Activated T-cell treated with anti-CD3 and anti-CD28 coated beads, Interleukin-2, amount 50 U/mL, for 24 hours (primary cell): ENCODE measurements at regions not wholly inside any gene's neighbourhood (a gene's known extent, or its start where the extent isn't known, plus 50 kb on each side); places are given as distances from the start of the nearest gene placed in this dataset.

ENCODE experiments used
- DNase-seq: peaks from one replicate; pipeline ENCODE4 v3.0.0-alpha.2; 2020
- H3K27ac Mint-ChIP-seq: 2 replicates; pipeline ENCODE4 v1.8.0; 2020; ENCODE audit warnings: mild to moderate bottlenecking, mixed read lengths
- H3K27me3 Mint-ChIP-seq: 2 replicates; pipeline ENCODE4 v1.8.0; 2020; ENCODE audit warnings: mixed read lengths
- H3K36me3 Mint-ChIP-seq: 2 replicates; pipeline ENCODE4 v1.8.0; 2020; ENCODE audit warnings: low read depth, mixed read lengths
- H3K4me1 Mint-ChIP-seq: 2 replicates; pipeline ENCODE4 v1.8.0; 2020; ENCODE audit warnings: low read depth, mixed read lengths
- H3K4me3 Mint-ChIP-seq: 2 replicates; pipeline ENCODE4 v1.8.0; 2020; ENCODE audit warnings: mild to moderate bottlenecking, moderate library complexity, mixed read lengths
- H3K9me3 Mint-ChIP-seq: 2 replicates; pipeline ENCODE4 v1.8.0; 2020; ENCODE audit warnings: mixed read lengths

DNA sequence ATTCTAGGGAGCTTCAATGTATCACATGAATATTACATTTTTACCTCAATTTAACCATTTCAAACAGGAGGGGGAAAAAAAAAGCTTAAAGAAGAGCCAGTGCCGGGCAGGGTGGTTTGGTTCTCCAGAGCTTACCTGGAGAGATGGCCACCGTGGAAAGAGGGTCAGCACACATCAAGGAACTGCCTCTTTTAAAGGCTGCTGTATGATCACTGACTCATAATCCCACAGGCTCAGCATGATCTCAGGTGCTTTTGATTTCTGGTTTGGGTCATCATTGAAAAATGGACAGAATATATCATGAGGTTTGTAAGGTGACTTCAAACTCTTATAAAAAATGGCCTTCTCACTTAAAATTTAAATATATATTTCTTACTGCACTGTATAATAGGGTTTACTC, 67.5 kb upstream of the MDFIC start:
- Mint-ChIP-seq H3K4me3 (no peak overlapping the region), H3K4me1 (peaks cover 11% of the 10 kb centered on the region), H3K27ac (no peak overlapping the region), H3K27me3 (peaks cover 2% of the 10 kb centered on the region), H3K36me3 (no peaks in the 10 kb centered on the region), H3K9me3 (no peaks in the 10 kb centered on the region)
- no peak for DNase-seq

DNA sequence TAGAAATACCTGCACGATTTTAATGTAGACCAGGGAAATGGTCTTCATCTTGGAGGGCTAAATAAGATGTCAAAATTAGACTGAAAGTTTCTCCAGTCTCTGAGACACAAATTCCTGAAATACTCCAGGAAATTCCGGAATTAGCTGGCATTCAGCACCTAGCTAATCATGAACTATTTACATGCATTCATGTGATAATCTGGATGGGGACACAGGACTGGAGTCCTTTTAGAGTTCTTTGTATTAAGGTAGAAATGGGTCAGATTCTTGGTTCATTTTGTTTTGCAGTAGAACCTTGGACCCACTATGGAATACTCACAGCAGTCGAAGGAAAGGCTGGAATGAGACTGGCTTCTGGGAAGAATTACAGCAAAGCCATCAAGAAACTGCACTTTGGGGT, 65.3 kb upstream of the MDFIC start:
- Mint-ChIP-seq H3K27me3 (peaks cover 2% of the 10 kb centered on the region), H3K9me3 (no peaks in the 10 kb centered on the region), H3K4me3 (no peak overlapping the region), H3K4me1 (peaks cover 6% of the 10 kb centered on the region), H3K36me3 (no peaks in the 10 kb centered on the region), H3K27ac (no peak overlapping the region)
- no peak for DNase-seq

DNA sequence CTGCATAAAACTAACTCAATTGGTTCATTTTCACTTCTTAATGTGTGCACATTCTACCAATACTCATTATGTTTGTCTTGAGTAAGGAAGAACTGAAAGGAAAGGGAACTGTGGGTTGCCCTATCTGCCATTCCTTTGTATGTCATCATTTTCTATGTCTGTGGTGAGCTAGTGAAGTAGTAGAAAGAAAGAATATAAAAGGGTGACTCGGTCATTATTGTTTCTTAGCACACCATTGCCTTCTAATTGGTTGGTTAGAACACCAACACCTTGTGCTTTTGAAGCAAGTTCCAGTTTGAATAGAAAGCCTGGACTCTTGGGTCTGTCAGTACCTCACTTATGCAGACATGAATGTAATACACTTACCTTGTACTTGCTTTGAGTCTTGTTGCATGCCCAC, 64.3 kb upstream of the MDFIC start:
- no peaks in the 10 kb centered on the region for H3K9me3 Mint-ChIP-seq
- no peaks in the 10 kb centered on the region for H3K36me3 Mint-ChIP-seq
- H3K27me3 Mint-ChIP-seq: peaks cover 2% of the 10 kb centered on the region
- H3K4me3 Mint-ChIP-seq: no peak overlapping the region
- no peak overlapping the region for H3K27ac Mint-ChIP-seq
- peaks cover 2% of the 10 kb centered on the region for H3K4me1 Mint-ChIP-seq
- no peak for DNase-seq

DNA sequence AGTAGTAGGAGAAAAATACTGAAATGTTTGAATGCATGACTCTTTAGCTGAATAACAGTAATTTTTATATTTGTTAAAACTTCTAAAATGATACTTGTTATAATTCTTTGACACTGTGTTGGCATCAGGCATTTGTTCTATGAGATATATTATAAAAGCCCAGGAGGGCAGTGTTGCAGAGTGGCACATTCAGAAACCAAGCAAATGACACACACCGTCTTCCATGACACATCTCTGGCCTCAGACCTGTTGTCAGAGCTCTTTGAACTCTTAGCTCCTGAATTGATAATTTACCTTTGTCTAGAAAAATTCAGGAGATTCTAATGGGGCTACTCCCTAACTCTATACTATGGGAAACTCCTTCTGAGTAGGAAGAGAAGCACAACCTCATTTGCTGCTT, 62.4 kb upstream of the MDFIC start:
- Mint-ChIP-seq H3K9me3 (no peaks in the 10 kb centered on the region), H3K4me3 (no peak overlapping the region), H3K4me1 (peaks cover 3% of the 10 kb centered on the region), H3K27ac (no peak overlapping the region), H3K36me3 (no peaks in the 10 kb centered on the region), H3K27me3 (peaks cover 2% of the 10 kb centered on the region)
- DNase-seq: no peak

DNA sequence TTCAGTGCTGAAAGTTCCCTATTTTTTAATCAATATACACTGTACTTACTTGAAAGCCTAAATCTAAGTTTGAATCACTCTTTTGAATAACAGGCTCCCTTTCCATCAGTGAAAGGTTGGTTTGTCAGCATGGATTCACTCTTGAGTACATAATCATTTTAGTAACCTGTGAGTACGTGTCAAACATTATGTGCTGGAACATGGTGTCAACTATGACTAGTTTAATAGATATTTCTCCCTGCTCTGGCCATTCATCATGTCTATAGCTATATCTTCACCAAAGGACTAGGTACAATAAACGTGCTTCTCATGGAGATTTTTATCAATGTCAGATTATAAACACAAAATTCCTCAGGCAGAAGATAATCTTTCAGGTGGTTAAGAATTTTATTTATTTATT, 61.7 kb upstream of the MDFIC start:
- Mint-ChIP-seq H3K36me3 (no peaks in the 10 kb centered on the region), H3K4me1 (peaks cover 3% of the 10 kb centered on the region), H3K27ac (no peak overlapping the region), H3K4me3 (no peak overlapping the region), H3K27me3 (peaks cover 1% of the 10 kb centered on the region), H3K9me3 (no peaks in the 10 kb centered on the region)
- no peak for DNase-seq

DNA sequence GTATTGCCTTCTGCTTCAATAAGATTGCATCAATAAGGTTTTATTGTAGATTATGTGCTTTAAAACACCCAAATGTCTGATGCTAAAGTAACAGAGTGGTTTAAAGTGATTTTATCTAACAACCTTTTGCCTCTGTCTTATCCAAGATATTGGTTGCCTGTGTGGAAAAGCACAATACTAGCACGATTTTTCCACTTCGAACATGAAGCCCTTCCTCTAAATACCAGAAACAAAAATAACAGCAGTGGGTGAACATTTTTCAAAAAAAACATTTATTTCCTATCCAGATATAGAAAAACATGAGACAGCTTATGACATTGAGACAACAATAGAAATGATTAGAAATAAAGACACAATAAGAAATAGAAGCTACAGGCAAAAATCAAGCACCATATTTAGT, 59.5 kb upstream of the MDFIC start:
- peaks cover 10% of the 10 kb centered on the region for H3K4me1 Mint-ChIP-seq
- no peaks in the 10 kb centered on the region for H3K9me3 Mint-ChIP-seq
- no peaks in the 10 kb centered on the region for H3K27me3 Mint-ChIP-seq
- no peak overlapping the region for H3K4me3 Mint-ChIP-seq
- no peak for DNase-seq
- H3K36me3 Mint-ChIP-seq: no peaks in the 10 kb centered on the region
- H3K27ac Mint-ChIP-seq: no peak overlapping the region

DNA sequence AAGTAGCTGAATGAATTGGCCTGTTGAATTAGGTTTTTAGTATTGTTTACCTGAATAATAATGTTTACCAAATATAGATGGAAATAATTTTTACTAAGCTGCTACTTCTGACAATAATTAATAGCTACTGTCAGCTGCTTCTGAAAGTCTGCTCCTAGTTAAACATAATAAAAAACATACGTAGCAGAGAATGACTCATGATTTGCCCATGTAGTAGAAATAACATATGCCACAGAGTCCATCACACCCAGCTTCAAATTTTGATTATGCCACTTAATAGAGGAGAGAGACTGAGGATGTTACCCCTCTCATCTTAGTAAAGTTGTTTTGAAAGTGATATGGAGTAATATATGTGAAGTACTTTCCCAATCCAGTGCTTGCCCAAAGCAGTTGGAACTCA, 57.6 kb upstream of the MDFIC start:
- no peaks in the 10 kb centered on the region for H3K36me3 Mint-ChIP-seq
- no peak for DNase-seq
- no peak overlapping the region for H3K27ac Mint-ChIP-seq
- no peaks in the 10 kb centered on the region for H3K9me3 Mint-ChIP-seq
- H3K4me3 Mint-ChIP-seq: no peak overlapping the region
- peaks cover 10% of the 10 kb centered on the region for H3K4me1 Mint-ChIP-seq
- H3K27me3 Mint-ChIP-seq: no peaks in the 10 kb centered on the region

DNA sequence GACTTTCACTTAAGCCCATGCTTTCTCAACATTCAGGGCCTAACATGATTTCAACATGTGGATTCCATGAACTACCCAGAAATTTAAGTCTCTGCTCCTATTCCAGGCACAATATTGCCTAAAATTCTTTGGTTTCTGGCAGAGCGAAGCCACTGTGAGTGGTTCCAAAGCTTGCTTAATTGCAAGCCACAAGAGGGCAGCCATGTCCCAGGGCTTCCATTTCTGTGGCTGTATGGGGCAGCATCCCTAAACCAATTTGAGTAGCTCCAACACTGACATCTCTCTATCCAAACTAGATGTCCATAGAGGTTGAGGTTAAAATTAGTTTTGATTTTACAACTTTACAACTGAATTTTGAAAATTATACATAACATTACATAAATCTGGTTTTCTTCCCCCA, 56.3 kb upstream of the MDFIC start:
- Mint-ChIP-seq H3K27me3 (no peaks in the 10 kb centered on the region), H3K9me3 (no peaks in the 10 kb centered on the region), H3K27ac (no peak overlapping the region), H3K4me1 (peaks cover 10% of the 10 kb centered on the region), H3K36me3 (no peaks in the 10 kb centered on the region), H3K4me3 (no peak overlapping the region)
- peak; percentile 66 for DNase-seq
